SK-N-SH (cell line): ENCODE measurements at regions not wholly inside any gene's neighbourhood (a gene's known extent, or its start where the extent isn't known, plus 50 kb on each side); places are given as distances from the start of the nearest gene placed in this dataset.

Experiments used
- CHD2 ChIP-seq: fragments of 150-350 bp; IDR thresholded peaks from 2 replicates; pipeline ENCODE4 v1.6.1; 2018; ENCODE audit warnings: low read length; ENCODE audit not compliant: partially characterized antibody
- EZH2phosphoT487 ChIP-seq: fragments of 200-600 bp; sonication (generic); IDR thresholded peaks from 2 replicates; pipeline ENCODE4 v1.6.1; 2017; ENCODE audit warnings: low read depth, mixed run types, mild to moderate bottlenecking, antibody characterized with exemption, moderate library complexity, borderline replicate concordance
- FOXM1 ChIP-seq: IDR thresholded peaks from 2 replicates; pipeline ENCODE4 v1.4.0; 2012; ENCODE audit warnings: low read depth, mild to moderate bottlenecking
- GATA2 ChIP-seq: sonication (generic); formaldehyde crosslinking; IDR thresholded peaks from 2 replicates; pipeline ENCODE4 v1.5.0; 2020; ENCODE audit warnings: mild to moderate bottlenecking, missing genetic modification reagents
- JUND ChIP-seq: IDR thresholded peaks from 2 replicates; pipeline ENCODE4 v1.4.0; 2012
- MEF2A ChIP-seq: IDR thresholded peaks from 2 replicates; pipeline ENCODE4 v1.4.0; 2012; ENCODE audit warnings: low read depth, borderline replicate concordance
- RAD21 ChIP-seq: IDR thresholded peaks from 2 replicates; pipeline ENCODE4 v1.6.1; 2012; ENCODE audit warnings: mild to moderate bottlenecking, low read length
- SIN3A ChIP-seq: IDR thresholded peaks from 2 replicates; pipeline ENCODE4 v1.6.1; 2012; ENCODE audit warnings: low read depth, mild to moderate bottlenecking, low read length, moderate library complexity, borderline replicate concordance
- YY1 ChIP-seq: IDR thresholded peaks from 2 replicates; pipeline ENCODE4 v1.4.0; 2012; ENCODE audit warnings: low read depth, mild to moderate bottlenecking
- TF ChIP-seq, protein P1 (sequence below): fragments of 200-600 bp; sonication (generic); IDR thresholded peaks from 2 replicates; pipeline ENCODE4 v1.6.1; 2017; ENCODE audit warnings: antibody characterized with exemption, mild to moderate bottlenecking, moderate library complexity
- TF ChIP-seq, protein P2 (sequence below): fragments of 150-350 bp; IDR thresholded peaks from 2 replicates; pipeline ENCODE4 v1.6.1; 2017; ENCODE audit warnings: antibody characterized with exemption, low read length, low read depth, borderline replicate concordance
- TF ChIP-seq, protein P3 (sequence below): fragments of 150-350 bp; IDR thresholded peaks from 2 replicates; pipeline ENCODE4 v1.6.1; 2016; ENCODE audit warnings: mild to moderate bottlenecking, low read depth, low read length
- TF ChIP-seq, protein P4 (sequence below): IDR thresholded peaks from 2 replicates; pipeline ENCODE4 v1.4.0; 2012; ENCODE audit warnings: low read depth

DNA sequence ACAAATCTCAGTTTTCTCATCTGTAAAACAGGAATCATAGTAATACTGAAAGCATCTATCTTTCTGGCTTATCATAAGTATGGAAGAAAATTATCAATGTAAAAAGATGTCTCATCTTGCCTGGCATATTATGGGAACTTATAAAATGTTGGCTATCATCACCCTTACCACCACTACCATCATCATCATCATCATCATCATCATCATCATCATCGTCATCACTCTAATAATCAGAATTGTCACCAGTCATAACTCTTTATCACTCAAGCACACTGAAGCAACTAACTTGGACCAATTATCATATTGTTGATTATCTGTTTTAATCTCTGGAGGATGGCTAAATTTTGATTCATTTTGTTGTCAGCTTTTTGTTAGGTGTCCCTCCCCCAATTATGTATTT is 825.4 kb downstream of the SORCS3 start:
- TF ChIP-seq EZH2phosphoT487 (no peak), CHD2 (no peak), JUND (no peak), YY1 (no peak), MEF2A (no peak), FOXM1 (no peak), GATA2 (no peak), RAD21 (no peak), SIN3A (no peak)
- TF ChIP-seq, protein P1, sequence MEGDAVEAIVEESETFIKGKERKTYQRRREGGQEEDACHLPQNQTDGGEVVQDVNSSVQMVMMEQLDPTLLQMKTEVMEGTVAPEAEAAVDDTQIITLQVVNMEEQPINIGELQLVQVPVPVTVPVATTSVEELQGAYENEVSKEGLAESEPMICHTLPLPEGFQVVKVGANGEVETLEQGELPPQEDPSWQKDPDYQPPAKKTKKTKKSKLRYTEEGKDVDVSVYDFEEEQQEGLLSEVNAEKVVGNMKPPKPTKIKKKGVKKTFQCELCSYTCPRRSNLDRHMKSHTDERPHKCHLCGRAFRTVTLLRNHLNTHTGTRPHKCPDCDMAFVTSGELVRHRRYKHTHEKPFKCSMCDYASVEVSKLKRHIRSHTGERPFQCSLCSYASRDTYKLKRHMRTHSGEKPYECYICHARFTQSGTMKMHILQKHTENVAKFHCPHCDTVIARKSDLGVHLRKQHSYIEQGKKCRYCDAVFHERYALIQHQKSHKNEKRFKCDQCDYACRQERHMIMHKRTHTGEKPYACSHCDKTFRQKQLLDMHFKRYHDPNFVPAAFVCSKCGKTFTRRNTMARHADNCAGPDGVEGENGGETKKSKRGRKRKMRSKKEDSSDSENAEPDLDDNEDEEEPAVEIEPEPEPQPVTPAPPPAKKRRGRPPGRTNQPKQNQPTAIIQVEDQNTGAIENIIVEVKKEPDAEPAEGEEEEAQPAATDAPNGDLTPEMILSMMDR = no peak
- TF ChIP-seq, protein P2, sequence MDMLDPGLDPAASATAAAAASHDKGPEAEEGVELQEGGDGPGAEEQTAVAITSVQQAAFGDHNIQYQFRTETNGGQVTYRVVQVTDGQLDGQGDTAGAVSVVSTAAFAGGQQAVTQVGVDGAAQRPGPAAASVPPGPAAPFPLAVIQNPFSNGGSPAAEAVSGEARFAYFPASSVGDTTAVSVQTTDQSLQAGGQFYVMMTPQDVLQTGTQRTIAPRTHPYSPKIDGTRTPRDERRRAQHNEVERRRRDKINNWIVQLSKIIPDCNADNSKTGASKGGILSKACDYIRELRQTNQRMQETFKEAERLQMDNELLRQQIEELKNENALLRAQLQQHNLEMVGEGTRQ = no peak
- TF ChIP-seq, protein P3, sequence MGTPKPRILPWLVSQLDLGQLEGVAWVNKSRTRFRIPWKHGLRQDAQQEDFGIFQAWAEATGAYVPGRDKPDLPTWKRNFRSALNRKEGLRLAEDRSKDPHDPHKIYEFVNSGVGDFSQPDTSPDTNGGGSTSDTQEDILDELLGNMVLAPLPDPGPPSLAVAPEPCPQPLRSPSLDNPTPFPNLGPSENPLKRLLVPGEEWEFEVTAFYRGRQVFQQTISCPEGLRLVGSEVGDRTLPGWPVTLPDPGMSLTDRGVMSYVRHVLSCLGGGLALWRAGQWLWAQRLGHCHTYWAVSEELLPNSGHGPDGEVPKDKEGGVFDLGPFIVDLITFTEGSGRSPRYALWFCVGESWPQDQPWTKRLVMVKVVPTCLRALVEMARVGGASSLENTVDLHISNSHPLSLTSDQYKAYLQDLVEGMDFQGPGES = no peak
- TF ChIP-seq, protein P4, sequence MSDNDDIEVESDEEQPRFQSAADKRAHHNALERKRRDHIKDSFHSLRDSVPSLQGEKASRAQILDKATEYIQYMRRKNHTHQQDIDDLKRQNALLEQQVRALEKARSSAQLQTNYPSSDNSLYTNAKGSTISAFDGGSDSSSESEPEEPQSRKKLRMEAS = no peak
